ENCODE measurements at regions not wholly inside any gene's neighbourhood (a gene's known extent, or its start where the extent isn't known, plus 50 kb on each side); places are given as distances from the start of the nearest gene placed in this dataset.
A peak's percentile ranks its signal among the peaks of the same experiment; 100 is the strongest.

DNA sequence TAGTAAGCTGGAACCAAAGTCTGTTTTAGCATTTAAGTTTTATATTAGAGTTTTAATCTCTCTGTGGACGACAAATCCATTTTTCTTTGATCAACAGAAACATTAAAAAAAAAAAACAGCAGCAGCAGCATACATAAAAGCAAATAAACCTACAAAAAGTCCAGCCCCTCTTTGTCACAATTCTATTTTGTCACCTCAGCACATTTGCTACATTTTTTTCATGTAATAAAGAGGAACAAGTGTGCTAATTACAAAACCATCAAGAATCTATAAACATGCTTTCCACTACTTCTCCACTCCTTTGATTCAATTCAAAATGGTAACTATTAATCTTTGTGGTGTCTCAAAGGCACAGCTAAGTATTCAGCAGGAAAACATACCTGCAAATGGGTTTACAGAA is 259.8 kb upstream of the GNAI1 start:
- DNase-seq (ENCODE audit: insufficient read length, low spot score) (no peak), FAIRE-seq (no peak)
- TF ChIP-seq CTCF (IDR thresholded peaks at IDR 0.05; ENCODE audit: insufficient read depth, missing control alignments), result no peak

DNA sequence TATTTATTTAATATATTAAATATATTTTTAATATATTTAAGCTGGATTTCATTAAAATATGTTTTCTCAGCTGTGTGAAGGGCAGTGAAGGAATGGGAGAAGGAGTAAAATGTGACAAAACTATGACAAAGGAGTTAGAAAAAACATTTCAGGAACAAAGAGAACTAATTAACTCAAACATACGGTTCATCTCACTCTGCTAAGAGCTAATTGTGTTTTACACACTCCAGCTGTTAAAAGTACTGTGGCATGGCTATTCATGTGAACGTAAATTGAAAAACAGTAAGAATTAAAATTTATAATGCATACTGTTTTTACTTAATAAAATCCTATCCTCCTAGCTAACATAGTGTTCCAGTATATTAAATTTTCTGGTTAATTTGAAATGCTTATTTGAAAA is 262.5 kb upstream of the GNAI1 start:
- TF ChIP-seq CTCF (IDR thresholded peaks at IDR 0.05; ENCODE audit: insufficient read depth, missing control alignments), result no peak
- DNase-seq (ENCODE audit: insufficient read length, low spot score), result no peak
- no peak for FAIRE-seq

GRCh38 chr7:79868010-79868409 is 266.6 kb upstream of the GNAI1 start:
- DNase-seq (ENCODE audit: insufficient read length, low spot score), result no peak
- no peak for TF ChIP-seq CTCF (IDR thresholded peaks at IDR 0.05; ENCODE audit: insufficient read depth, missing control alignments)
- no peak for FAIRE-seq

DNA sequence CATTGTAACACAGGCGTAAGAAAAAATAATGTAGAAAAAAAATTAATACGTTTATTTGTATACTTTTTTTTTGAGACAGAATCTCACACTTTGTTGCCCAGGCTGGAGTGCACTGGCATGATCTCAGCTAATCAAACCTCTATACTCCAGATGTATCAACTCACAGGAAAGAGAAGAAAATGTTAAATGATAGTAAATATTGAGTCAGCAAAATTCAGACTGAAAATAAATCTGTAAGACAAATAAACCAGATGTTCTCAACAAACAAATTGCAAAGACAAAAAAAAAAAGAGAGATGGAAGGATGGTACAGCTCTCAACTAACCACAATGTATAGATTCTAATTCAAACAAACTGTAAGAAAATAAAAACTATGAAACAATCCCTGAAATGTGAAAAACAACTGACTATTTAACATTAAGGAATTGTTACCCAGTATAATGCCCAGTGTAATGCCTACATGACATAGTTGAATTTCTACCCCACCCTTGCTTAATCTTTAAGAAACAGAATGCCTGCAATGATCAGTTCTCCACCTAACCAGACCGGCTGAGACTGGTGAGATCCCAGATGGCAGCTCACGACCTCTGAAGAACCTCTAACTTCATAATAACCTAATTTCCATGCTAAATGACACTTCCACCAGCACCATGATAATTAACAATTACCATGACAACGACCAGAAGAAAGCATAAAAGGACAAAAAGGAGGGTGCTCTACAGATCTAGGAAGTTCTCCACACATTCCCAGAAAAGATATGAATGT is 272.0 kb upstream of the GNAI1 start:
- DNase-seq (ENCODE audit: insufficient read length, low spot score), result no peak
- peak; percentile 0 for TF ChIP-seq CTCF (IDR thresholded peaks at IDR 0.05; ENCODE audit: insufficient read depth, missing control alignments)
- no peak for FAIRE-seq

- no peak for FAIRE-seq
Measured at GRCh38 chr7:79855172-79855571, 279.5 kb upstream of the GNAI1 start.

DNA sequence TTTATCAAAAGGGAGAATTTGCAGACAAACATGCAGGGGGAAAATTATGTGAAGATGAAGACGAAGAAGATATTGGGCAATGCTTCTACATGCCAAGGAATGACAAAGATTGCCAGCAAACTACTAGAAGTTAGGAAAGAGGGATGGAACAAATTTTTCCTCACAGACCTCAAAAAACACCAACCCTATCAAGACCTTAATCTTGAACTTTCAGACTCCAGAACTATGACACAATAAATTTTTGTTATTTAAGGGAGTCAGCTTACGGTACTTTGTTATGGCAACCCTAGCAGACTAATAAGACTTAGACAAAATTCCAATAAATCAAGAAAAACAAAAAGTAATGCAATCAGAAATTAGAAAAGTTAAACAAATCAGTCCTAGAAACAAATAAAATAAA is 280.0 kb upstream of the GNAI1 start:
- FAIRE-seq (no peak), DNase-seq (ENCODE audit: insufficient read length, low spot score) (no peak)
- no peak for TF ChIP-seq CTCF (IDR thresholded peaks at IDR 0.05; ENCODE audit: insufficient read depth, missing control alignments)

More at GRCh38 chr7:79855172-79855571, 279.5 kb upstream of the GNAI1 start:
- DNase-seq (ENCODE audit: insufficient read length, low spot score), result no peak
- no peak for TF ChIP-seq CTCF (IDR thresholded peaks at IDR 0.05; ENCODE audit: insufficient read depth, missing control alignments)

GRCh38 chr7:79837915-79838314 is 296.7 kb upstream of the GNAI1 start:
- no peak for FAIRE-seq
- no peak for DNase-seq (ENCODE audit: insufficient read length, low spot score)
- TF ChIP-seq CTCF (IDR thresholded peaks at IDR 0.05; ENCODE audit: insufficient read depth, missing control alignments), result no peak
